GM19324 (cell line): ENCODE measurements at regions not wholly inside any gene's neighbourhood (a gene's known extent, or its start where the extent isn't known, plus 50 kb on each side); places are given as distances from the start of the nearest gene placed in this dataset.
"Not testable (repeated sequence)": the region's sequence is repeated elsewhere in the genome, so short reads cannot be mapped to it uniquely, and the experiment has no call there.

Experiments
- ATAC-seq: cut with Tn5 transposase; IDR thresholded peaks from one replicate; pipeline ENCODE4 v1.9.1; 2021; ENCODE audit warnings: mild to moderate bottlenecking, moderate library complexity; ENCODE audit not compliant: unreplicated experiment, low FRiP score

DNA sequence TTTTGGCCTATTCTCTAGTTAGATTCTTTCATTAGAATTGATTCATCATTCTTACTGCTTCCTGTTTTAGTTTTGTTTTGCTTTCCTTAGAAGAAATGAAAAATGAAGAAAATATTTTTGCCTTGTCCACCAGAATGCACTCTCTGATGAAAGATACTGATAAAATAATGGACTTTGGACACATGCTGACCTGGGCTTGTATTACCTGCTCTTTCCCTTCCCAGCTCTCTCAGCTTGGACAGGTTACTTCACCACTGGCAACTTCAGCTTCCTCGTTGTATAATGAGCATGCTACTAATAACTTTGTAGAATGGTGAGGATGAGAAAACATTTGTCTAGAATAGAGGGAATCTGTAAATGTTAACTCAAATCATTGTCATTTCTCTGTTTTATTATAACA lies 1468.1 kb upstream of the WWC1 start:
- no peak for ATAC-seq

GRCh38 chr5:166834246-166834645 lies 1457.2 kb upstream of the WWC1 start:
- ATAC-seq = no peak

GRCh38 chr5:166845044-166845443 lies 1446.4 kb upstream of the WWC1 start:
- no peak for ATAC-seq

- ATAC-seq = no peak
Measured at GRCh38 chr5:166856791-166857190, 1434.7 kb upstream of the WWC1 start.

GRCh38 chr5:166860426-166860825 lies 1431.0 kb upstream of the WWC1 start:
- ATAC-seq = no peak

- no peak for ATAC-seq
Measured at GRCh38 chr5:166862581-166862980, 1428.9 kb upstream of the WWC1 start.

GRCh38 chr5:166865206-166865605 lies 1426.2 kb upstream of the WWC1 start:
- no peak for ATAC-seq

GRCh38 chr5:166880456-166880855 lies 1411.0 kb upstream of the WWC1 start:
- ATAC-seq = no peak

GRCh38 chr5:166881802-166882201 lies 1409.6 kb upstream of the WWC1 start:
- no peak for ATAC-seq

DNA sequence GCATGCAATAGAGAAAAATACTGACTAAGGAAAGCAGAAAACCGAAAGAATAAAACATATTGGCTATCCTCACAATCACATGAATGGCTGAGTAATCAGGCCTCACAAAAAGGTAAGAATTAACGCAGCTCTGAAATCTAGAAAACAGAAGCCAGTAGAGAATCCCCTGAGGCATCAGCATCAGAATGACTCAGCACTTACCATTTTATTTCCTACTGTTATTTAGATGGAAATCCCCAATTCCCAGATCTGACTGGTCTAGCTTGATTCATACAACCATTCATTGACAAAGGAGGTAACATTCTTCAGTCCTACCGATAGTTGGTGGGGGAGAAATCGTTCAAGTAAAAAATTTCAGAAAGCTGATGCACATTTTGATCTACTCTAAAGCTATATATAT lies 1408.4 kb upstream of the WWC1 start:
- no peak for ATAC-seq

GRCh38 chr5:166898166-166898565 lies 1393.3 kb upstream of the WWC1 start:
- no peak for ATAC-seq

- ATAC-seq = no peak
Measured at GRCh38 chr5:166899343-166899742, 1392.1 kb upstream of the WWC1 start.

- no peak for ATAC-seq
Measured at GRCh38 chr5:166904571-166904970, 1386.9 kb upstream of the WWC1 start.

DNA sequence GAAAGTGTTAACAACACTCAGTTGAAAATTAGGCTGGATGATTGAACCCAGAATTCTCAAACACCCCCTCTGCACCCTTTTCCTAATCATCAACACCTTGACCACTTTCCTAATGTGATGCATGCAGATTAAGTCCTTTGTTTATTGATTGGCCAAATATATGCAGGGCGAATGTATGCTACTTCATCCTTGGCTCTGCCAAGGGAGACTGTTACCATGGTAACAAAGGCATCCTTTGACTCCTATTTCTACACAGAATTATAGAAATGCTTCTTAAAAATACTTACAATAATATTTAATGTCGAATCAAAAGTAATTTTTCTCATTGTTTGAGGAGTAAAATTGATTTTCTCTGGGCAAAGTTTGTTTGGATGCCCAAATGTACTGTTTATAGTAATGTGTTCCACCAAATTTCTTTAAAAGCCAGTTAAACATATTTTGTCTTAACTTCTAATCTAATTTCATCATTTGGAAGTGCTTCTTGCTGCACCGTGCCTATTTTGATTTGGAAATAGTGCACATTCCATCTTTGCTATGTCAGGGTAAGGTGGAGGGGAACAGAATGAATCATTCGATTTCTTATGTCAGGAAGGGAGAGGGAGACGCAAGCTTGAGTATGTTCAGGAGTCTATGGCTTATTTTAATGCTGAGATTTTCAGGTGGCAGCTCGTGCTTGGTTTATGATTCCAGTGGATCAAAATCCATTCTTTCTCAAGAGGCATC lies 1384.3 kb upstream of the WWC1 start:
- ATAC-seq = no peak

GRCh38 chr5:166909040-166909439 lies 1382.4 kb upstream of the WWC1 start:
- no peak for ATAC-seq

DNA sequence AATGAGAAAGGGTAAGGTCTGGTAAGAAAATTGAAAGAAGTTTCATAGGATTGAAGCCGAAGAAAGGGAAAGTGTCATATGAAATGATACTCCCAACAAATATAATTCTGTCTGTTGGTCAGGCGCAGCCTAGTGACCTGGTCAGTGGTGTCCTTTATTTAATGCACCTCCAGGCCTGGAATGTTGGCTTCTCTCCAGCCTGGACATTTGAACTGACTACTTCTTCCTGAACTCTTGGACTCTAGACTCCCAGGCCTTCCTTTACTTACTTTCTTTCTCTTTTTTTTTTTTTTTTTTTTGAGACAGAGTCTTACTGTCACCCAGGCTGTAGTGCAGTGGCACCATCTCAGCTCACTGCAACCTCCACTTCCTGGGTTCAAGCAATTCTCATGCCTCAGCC lies 1381.5 kb upstream of the WWC1 start:
- ATAC-seq = no peak

DNA sequence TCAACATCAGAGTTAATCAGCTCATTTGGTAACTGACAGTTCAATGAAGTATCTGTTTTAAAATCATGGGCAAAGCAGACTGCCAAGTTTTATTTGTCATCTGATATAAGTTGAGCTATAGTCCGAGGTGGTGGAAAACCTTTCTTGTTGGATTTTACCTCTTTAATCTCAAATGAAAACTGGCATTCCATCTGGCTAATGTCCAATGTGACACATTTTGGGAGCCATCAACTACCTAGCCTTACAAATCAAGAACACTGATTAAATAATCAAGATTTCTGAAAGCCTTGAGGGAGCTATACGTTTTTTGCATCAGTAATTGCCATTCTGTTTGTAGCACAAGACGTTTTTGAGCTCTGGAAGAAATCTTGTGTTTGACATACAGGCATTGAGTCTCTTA lies 1380.5 kb upstream of the WWC1 start:
- no peak for ATAC-seq

DNA sequence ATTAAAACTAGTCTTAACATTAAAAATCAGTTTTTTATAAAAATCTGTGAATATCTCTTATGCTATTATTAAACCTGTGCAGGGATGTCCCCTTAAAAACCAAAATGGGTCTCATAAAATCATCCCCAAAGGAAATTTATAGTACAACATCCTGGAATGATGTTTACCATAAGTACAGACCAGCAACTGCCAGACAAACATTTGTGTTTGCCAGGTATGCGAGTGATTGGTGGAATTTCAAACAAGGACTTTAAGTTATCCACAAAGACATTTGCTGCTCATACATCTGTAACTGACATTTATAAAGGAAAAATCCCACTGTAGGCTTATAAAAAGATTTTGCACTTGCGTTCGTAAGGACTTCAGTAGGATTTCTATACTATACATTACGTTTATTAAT lies 1375.4 kb upstream of the WWC1 start:
- ATAC-seq = no peak

DNA sequence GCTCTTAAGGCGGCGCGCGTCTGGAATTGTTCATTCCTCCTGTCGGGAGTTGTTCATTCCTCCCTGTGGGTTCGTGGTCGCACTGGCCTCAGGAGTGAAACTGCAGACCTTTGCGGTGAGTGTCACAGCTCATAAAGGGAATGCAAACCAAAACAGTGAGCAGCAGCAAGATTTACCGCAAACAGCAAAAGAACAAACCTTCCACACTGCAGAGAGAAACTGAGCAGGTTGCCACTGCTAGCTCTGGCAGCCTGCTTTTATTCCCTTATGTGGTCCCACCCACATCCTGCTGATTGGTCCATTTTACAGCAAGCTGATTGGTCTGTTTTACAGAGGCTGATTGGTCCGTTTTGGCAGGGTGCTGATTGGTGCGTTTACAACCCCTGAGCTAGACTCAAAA lies 1365.3 kb upstream of the WWC1 start:
- no peak for ATAC-seq

DNA sequence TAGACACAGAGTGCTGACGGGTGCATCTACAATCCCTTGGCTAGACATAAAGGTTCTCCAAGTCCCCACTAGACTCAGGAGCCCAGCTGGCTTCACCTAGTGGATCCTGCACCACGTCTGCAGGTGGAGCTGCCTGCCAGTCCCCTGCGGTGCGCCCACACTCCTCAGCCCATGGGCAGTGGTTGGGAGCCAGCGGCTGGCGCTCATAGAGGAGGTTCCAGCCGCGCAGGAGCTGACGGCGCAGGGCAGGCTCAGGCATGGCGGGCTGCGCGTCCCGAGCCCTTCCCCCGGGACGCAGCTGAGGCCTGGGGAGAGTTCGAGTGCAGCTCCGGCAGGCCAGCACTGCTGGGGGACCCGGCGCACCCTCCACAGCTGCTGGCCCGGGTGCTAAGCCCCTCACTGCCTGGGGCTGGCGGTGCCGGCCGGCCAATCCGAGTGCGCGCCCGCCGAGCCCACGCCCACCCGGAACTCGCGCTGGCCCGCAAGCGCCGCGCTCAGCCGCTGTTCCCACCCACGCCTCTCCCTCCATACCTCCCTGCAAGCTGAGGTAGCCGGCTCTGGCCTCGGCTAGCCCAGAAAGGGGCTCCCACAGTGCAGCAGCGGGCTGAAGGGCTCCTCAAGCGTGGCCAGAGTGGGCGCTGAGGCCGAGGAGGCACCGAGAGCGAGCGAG lies 1364.5 kb upstream of the WWC1 start:
- not testable (repeated sequence) for ATAC-seq

DNA sequence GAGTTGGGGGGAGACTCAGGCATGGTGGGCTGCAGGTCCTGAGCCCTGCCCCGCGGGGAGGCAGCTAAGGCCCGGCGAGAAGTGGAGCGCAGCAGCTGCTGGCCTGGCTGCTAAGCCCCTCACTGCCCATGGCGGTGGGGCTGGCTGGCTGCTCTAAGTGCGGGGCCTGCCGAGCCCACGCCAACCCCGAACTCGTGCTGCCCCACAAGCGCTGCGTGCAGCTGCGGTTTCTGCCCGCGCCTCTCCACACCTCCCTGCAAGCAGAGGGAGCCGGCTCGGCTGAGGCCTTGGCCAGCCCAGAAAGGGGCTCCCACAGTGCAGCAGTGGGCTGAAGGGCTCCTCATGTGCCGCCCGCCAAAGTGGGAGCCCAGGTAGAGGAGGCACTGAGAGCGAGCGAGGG lies 1355.1 kb upstream of the WWC1 start:
- no peak for ATAC-seq

- ATAC-seq = no peak
Measured at GRCh38 chr5:166938071-166938470, 1353.4 kb upstream of the WWC1 start.
